ENCODE measurements at regions not wholly inside any gene's neighbourhood (a gene's known extent, or its start where the extent isn't known, plus 50 kb on each side); places are given as distances from the start of the nearest gene placed in this dataset.

- H3K27ac ChIP-seq (ENCODE audit: low read depth), result no peak overlapping the region
- no peak for ATAC-seq
- H3K4me1 ChIP-seq (ENCODE audit: insufficient read depth), result no peaks in the 10 kb centered on the region
- H3K27me3 ChIP-seq (ENCODE audit: insufficient read depth), result no peaks in the 10 kb centered on the region
- Mint-ChIP-seq H3K36me3 (ENCODE audit: low read depth) (no peaks in the 10 kb centered on the region), H3K9me3 (no peaks in the 10 kb centered on the region), H3K4me3 (no peak overlapping the region), H3K4me1 (no peaks in the 10 kb centered on the region), H3K27me3 (ENCODE audit: insufficient read depth, low read depth, poor library complexity) (no peaks in the 10 kb centered on the region), H3K27ac (no peak overlapping the region)
- no peaks in the 10 kb centered on the region for H3K36me3 ChIP-seq (ENCODE audit: insufficient read depth)
- no peak for TF ChIP-seq NANOG (IDR thresholded peaks at IDR 0.05; ENCODE audit: borderline replicate concordance)
- TF ChIP-seq POLR2AphosphoS5 (IDR thresholded peaks at IDR 0.05; ENCODE audit: low read depth), result no peak
- no peak for TF ChIP-seq CTCF (conservative IDR thresholded peaks at IDR 0.05; ENCODE audit: low read depth in 2 of 2)
- no peak for TF ChIP-seq ZNF331 (CRISPR knock-in tag; IDR thresholded peaks at IDR 0.05; ENCODE audit: low read depth)
- no peak for TF ChIP-seq ZNF114 (CRISPR knock-in tag; IDR thresholded peaks at IDR 0.05)
- no peaks in the 10 kb centered on the region for H4K20me1 ChIP-seq (replicated peaks; ENCODE audit: insufficient read depth)
- H3F3A ChIP-seq (replicated peaks; ENCODE audit: low read depth), result no peaks in the 10 kb centered on the region
- H2AFZ ChIP-seq, result no peak overlapping the region
- H3K4me2 ChIP-seq, result no peak overlapping the region
- DNase-seq (ENCODE audit: low spot score), result no peak
- no peaks in the 10 kb centered on the region for H3K9me2 ChIP-seq (ENCODE audit: insufficient read depth)
- H3K4me3 ChIP-seq, result no peak overlapping the region
- no peaks in the 10 kb centered on the region for H3K79me2 ChIP-seq (replicated peaks; ENCODE audit: insufficient read depth)
These were observed 1380.6 kb downstream of the CDH8 start for GRCh38 chr16:60655514-60656153.

DNA sequence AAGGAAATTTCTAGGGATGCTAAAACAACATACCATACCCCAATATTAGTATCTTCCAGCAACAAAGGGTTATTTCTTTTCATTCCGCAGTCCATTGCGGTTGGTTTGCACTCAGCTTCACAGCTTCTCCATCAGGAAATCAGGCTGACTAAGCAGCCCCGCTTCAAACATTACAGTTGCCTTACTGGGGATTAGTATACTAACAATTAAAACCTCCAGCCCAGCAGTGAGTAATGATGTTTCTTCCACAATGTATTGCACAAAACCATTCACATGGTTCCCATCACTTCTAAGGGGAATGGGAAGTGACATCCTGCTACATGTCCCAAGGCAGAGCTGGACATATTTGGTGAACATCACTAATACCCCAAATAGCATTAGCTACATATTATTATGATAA is 1384.9 kb downstream of the CDH8 start:
- Histone ChIP-seq H3K4me1 (ENCODE audit: insufficient read depth) (no peaks in the 10 kb centered on the region), H3F3A (replicated peaks; ENCODE audit: low read depth) (no peaks in the 10 kb centered on the region), H4K20me1 (replicated peaks; ENCODE audit: insufficient read depth) (no peaks in the 10 kb centered on the region), H3K27ac (ENCODE audit: low read depth) (no peak overlapping the region), H3K79me2 (replicated peaks; ENCODE audit: insufficient read depth) (no peaks in the 10 kb centered on the region), H3K4me2 (no peak overlapping the region), H3K27me3 (ENCODE audit: insufficient read depth) (no peaks in the 10 kb centered on the region), H2AFZ (no peak overlapping the region), H3K4me3 (no peak overlapping the region), H3K36me3 (ENCODE audit: insufficient read depth) (no peaks in the 10 kb centered on the region), H3K9me2 (ENCODE audit: insufficient read depth) (0 out of 2 replicates have a peak, but pooled peaks cover 4% of the 10 kb centered on the region)
- no peak for ATAC-seq
- H3K4me1 Mint-ChIP-seq, result no peaks in the 10 kb centered on the region
- H3K27ac Mint-ChIP-seq, result no peak overlapping the region
- H3K36me3 Mint-ChIP-seq (ENCODE audit: low read depth), result no peaks in the 10 kb centered on the region
- DNase-seq (ENCODE audit: low spot score), result no peak
- H3K9me3 Mint-ChIP-seq, result no peaks in the 10 kb centered on the region
- H3K4me3 Mint-ChIP-seq, result no peak overlapping the region
- TF ChIP-seq POLR2AphosphoS5 (IDR thresholded peaks at IDR 0.05; ENCODE audit: low read depth) (no peak), STAT1 (IDR thresholded peaks at IDR 0.05; ENCODE audit: unreplicated experiment) (no peak)
- H3K27me3 Mint-ChIP-seq (ENCODE audit: insufficient read depth, low read depth, poor library complexity), result no peaks in the 10 kb centered on the region

DNA sequence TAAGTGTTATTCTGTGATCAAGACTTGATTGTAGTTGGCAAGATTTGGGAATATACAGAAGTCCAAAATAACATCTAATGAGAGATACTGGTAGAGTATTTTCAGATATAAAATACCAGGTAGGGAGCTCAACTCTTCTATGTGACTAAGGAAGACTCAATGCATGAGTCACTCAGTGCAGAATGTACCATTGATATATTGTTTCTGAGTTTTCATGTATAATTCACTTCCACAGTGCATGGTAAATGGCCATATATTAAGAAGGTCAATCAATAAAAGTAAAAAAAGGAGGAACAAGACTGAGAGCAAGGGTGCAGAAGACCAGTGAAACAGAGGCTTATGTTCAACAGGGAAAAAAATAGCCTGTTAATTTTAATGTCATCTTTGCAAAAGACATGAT is 1387.9 kb downstream of the CDH8 start:
- Histone ChIP-seq H3F3A (replicated peaks; ENCODE audit: low read depth) (no peaks in the 10 kb centered on the region), H3K36me3 (ENCODE audit: insufficient read depth) (no peaks in the 10 kb centered on the region), H3K4me2 (no peak overlapping the region), H4K20me1 (replicated peaks; ENCODE audit: insufficient read depth) (no peaks in the 10 kb centered on the region), H3K9me2 (ENCODE audit: insufficient read depth) (0 out of 2 replicates have a peak, but pooled peaks cover 4% of the 10 kb centered on the region), H2AFZ (no peak overlapping the region), H3K27me3 (ENCODE audit: insufficient read depth) (no peaks in the 10 kb centered on the region), H3K4me3 (no peak overlapping the region), H3K79me2 (replicated peaks; ENCODE audit: insufficient read depth) (no peaks in the 10 kb centered on the region), H3K4me1 (ENCODE audit: insufficient read depth) (peaks cover 14% of the 10 kb centered on the region; the same call in 1 of the 2 replicates), H3K27ac (ENCODE audit: low read depth) (no peak overlapping the region)
- H3K4me1 Mint-ChIP-seq, result peaks cover 10% of the 10 kb centered on the region
- no peak overlapping the region for H3K4me3 Mint-ChIP-seq
- DNase-seq (ENCODE audit: low spot score), result no peak
- no peaks in the 10 kb centered on the region for H3K9me3 Mint-ChIP-seq
- H3K27ac Mint-ChIP-seq, result no peak overlapping the region
- ATAC-seq, result no peak
- H3K36me3 Mint-ChIP-seq (ENCODE audit: low read depth), result no peaks in the 10 kb centered on the region
- H3K27me3 Mint-ChIP-seq (ENCODE audit: insufficient read depth, low read depth, poor library complexity), result no peaks in the 10 kb centered on the region
- TF ChIP-seq, protein P1, sequence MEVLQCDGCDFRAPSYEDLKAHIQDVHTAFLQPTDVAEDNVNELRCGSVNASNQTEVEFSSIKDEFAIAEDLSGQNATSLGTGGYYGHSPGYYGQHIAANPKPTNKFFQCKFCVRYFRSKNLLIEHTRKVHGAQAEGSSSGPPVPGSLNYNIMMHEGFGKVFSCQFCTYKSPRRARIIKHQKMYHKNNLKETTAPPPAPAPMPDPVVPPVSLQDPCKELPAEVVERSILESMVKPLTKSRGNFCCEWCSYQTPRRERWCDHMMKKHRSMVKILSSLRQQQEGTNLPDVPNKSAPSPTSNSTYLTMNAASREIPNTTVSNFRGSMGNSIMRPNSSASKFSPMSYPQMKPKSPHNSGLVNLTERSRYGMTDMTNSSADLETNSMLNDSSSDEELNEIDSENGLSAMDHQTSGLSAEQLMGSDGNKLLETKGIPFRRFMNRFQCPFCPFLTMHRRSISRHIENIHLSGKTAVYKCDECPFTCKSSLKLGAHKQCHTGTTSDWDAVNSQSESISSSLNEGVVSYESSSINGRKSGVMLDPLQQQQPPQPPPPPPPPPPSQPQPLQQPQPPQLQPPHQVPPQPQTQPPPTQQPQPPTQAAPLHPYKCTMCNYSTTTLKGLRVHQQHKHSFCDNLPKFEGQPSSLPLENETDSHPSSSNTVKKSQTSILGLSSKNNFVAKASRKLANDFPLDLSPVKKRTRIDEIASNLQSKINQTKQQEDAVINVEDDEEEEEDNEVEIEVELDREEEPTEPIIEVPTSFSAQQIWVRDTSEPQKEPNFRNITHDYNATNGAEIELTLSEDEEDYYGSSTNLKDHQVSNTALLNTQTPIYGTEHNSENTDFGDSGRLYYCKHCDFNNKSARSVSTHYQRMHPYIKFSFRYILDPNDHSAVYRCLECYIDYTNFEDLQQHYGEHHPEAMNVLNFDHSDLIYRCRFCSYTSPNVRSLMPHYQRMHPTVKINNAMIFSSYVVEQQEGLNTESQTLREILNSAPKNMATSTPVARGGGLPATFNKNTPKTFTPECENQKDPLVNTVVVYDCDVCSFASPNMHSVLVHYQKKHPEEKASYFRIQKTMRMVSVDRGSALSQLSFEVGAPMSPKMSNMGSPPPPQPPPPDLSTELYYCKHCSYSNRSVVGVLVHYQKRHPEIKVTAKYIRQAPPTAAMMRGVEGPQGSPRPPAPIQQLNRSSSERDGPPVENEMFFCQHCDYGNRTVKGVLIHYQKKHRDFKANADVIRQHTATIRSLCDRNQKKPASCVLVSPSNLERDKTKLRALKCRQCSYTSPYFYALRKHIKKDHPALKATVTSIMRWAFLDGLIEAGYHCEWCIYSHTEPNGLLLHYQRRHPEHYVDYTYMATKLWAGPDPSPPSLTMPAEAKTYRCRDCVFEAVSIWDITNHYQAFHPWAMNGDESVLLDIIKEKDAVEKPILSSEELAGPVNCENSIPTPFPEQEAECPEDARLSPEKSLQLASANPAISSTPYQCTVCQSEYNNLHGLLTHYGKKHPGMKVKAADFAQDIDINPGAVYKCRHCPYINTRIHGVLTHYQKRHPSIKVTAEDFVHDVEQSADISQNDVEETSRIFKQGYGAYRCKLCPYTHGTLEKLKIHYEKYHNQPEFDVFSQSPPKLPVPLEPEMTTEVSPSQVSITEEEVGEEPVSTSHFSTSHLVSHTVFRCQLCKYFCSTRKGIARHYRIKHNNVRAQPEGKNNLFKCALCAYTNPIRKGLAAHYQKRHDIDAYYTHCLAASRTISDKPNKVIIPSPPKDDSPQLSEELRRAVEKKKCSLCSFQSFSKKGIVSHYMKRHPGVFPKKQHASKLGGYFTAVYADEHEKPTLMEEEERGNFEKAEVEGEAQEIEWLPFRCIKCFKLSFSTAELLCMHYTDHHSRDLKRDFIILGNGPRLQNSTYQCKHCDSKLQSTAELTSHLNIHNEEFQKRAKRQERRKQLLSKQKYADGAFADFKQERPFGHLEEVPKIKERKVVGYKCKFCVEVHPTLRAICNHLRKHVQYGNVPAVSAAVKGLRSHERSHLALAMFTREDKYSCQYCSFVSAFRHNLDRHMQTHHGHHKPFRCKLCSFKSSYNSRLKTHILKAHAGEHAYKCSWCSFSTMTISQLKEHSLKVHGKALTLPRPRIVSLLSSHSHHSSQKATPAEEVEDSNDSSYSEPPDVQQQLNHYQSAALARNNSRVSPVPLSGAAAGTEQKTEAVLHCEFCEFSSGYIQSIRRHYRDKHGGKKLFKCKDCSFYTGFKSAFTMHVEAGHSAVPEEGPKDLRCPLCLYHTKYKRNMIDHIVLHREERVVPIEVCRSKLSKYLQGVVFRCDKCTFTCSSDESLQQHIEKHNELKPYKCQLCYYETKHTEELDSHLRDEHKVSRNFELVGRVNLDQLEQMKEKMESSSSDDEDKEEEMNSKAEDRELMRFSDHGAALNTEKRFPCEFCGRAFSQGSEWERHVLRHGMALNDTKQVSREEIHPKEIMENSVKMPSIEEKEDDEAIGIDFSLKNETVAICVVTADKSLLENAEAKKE (CRISPR knock-in tag; IDR thresholded peaks at IDR 0.05), result no peak
- TF ChIP-seq NANOG (IDR thresholded peaks at IDR 0.05; ENCODE audit: borderline replicate concordance) (no peak), ZNF114 (CRISPR knock-in tag; IDR thresholded peaks at IDR 0.05) (no peak), EZH2 (IDR thresholded peaks at IDR 0.05; ENCODE audit: low read depth, unreplicated experiment) (no peak), CREB1 (CRISPR knock-in tag; IDR thresholded peaks at IDR 0.05; ENCODE audit: low read depth) (no peak), STAT1 (IDR thresholded peaks at IDR 0.05; ENCODE audit: unreplicated experiment) (no peak)
